Hematopoietic multipotent progenitor cell treated with erythropoietin and hydrocortisone succinate and interleukin-3 and kit ligand, for 15 days (in vitro differentiated cells): ENCODE measurements at regions not wholly inside any gene's neighbourhood (a gene's known extent, or its start where the extent isn't known, plus 50 kb on each side); places are given as distances from the start of the nearest gene placed in this dataset.
A peak's percentile ranks its signal among the peaks of the same experiment; 100 is the strongest.

Source experiments
- DNase-seq: peaks from one replicate; pipeline ENCODE4 v3.0.0-alpha.2; 2015; ENCODE audit warnings: low spot score

- DNase-seq: no peak
Measured at GRCh38 chr9:26058111-26058895, 380.1 kb upstream of the TUSC1 start.

- DNase-seq: no peak
Measured at GRCh38 chr9:26057050-26057449, 378.8 kb upstream of the TUSC1 start.

- no peak for DNase-seq
Measured at GRCh38 chr9:26054600-26055520, 376.6 kb upstream of the TUSC1 start.

- no peak for DNase-seq
Measured at GRCh38 chr9:26053954-26054353, 375.7 kb upstream of the TUSC1 start.

- DNase-seq: no peak
Measured at GRCh38 chr9:26043431-26043830, 365.2 kb upstream of the TUSC1 start.

- DNase-seq: no peak
Measured at GRCh38 chr9:26034786-26035185, 356.5 kb upstream of the TUSC1 start.

GRCh38 chr9:26033336-26033735, 355.1 kb upstream of the TUSC1 start:
- DNase-seq: no peak

- DNase-seq: no peak
Measured at GRCh38 chr9:26026423-26027100, 348.3 kb upstream of the TUSC1 start.

GRCh38 chr9:26013199-26013598, 335.0 kb upstream of the TUSC1 start:
- no peak for DNase-seq

GRCh38 chr9:26012797-26013196, 334.6 kb upstream of the TUSC1 start:
- DNase-seq: no peak

- no peak for DNase-seq
Measured at GRCh38 chr9:25994605-25995004, 316.4 kb upstream of the TUSC1 start.

- DNase-seq: no peak
Measured at GRCh38 chr9:25990376-25990775, 312.1 kb upstream of the TUSC1 start.

- no peak for DNase-seq
Measured at GRCh38 chr9:25975667-25976066, 297.4 kb upstream of the TUSC1 start.

GRCh38 chr9:25964239-25964638, 286.0 kb upstream of the TUSC1 start:
- DNase-seq: peak; percentile 2

- no peak for DNase-seq
Measured at GRCh38 chr9:25960178-25960577, 281.9 kb upstream of the TUSC1 start.

GRCh38 chr9:25954209-25954608, 276.0 kb upstream of the TUSC1 start:
- DNase-seq: no peak

- DNase-seq: no peak
Measured at GRCh38 chr9:25948182-25948581, 269.9 kb upstream of the TUSC1 start.

GRCh38 chr9:25939126-25939525, 260.9 kb upstream of the TUSC1 start:
- no peak for DNase-seq

- DNase-seq: no peak
Measured at GRCh38 chr9:25936031-25936430, 257.8 kb upstream of the TUSC1 start.

GRCh38 chr9:25935188-25935587, 256.9 kb upstream of the TUSC1 start:
- no peak for DNase-seq

- no peak for DNase-seq
Measured at GRCh38 chr9:25918761-25919160, 240.5 kb upstream of the TUSC1 start.

- DNase-seq: no peak
Measured at GRCh38 chr9:25917731-25918362, 239.6 kb upstream of the TUSC1 start.
